OCI-LY3 (cell line): ENCODE measurements at regions not wholly inside any gene's neighbourhood (a gene's known extent, or its start where the extent isn't known, plus 50 kb on each side); places are given as distances from the start of the nearest gene placed in this dataset.

Source experiments
- H2AFZ ChIP-seq: fragments of 200-600, 300-600 bp; shearing (Covaris generic); 2 replicates; pipeline ENCODE4 v1.6.0; 2014; ENCODE audit warnings: antibody characterized with exemption, low read depth, low read length
- H3K27ac ChIP-seq: fragments of 200-600, 300-600 bp; sonication (generic); 2 replicates; pipeline ENCODE4 v1.5.1; 2014; ENCODE audit warnings: mild to moderate bottlenecking, low read length, moderate library complexity, mixed read lengths
- H3K27me3 ChIP-seq: fragments of 200-600, 300-600 bp; sonication (generic); 2 replicates; pipeline ENCODE4 v1.6.1; 2014; ENCODE audit warnings: low read depth, low read length, mixed read lengths
- H3K36me3 ChIP-seq: fragments of 200-600, 300-600 bp; sonication (generic); replicated peaks from 2 replicates; pipeline ENCODE3; 2014; ENCODE audit warnings: low read depth, low read length, mixed read lengths
- H3K4me1 ChIP-seq: fragments of 300-600, 200-600 bp; sonication (generic); 2 replicates; pipeline ENCODE4 v1.6.1; 2014; ENCODE audit warnings: low read length, mixed read lengths
- H3K4me2 ChIP-seq: fragments of 200-600, 300-600 bp; sonication (generic); 2 replicates; pipeline ENCODE4 v1.6.1; 2014; ENCODE audit warnings: low read length, mixed read lengths
- H3K4me3 ChIP-seq: fragments of 300-600, 200-600 bp; sonication (generic); 2 replicates; pipeline ENCODE4 v1.5.1; 2014; ENCODE audit warnings: antibody characterized with exemption, mild to moderate bottlenecking, low read length, moderate library complexity
- H3K79me2 ChIP-seq: fragments of 300-600, 200-600 bp; shearing (Covaris generic); 2 replicates; pipeline ENCODE4 v1.6.1; 2014; ENCODE audit warnings: mild to moderate bottlenecking, low read length, mixed read lengths
- H3K9ac ChIP-seq: fragments of 300-600, 200-600 bp; shearing (Covaris generic); 2 replicates; pipeline ENCODE4 v1.6.0; 2014; ENCODE audit warnings: mild to moderate bottlenecking, low read length, moderate library complexity
- H3K9me3 ChIP-seq: fragments of 200-600, 300-600 bp; shearing (Covaris generic); 2 replicates; pipeline ENCODE4 v1.6.1; 2014; ENCODE audit warnings: low read length, mixed read lengths; ENCODE audit not compliant: insufficient read depth
- H4K20me1 ChIP-seq: fragments of 200-600, 300-600 bp; sonication (generic); 2 replicates; pipeline ENCODE4 v1.6.1; 2016; ENCODE audit warnings: low read length, mixed read lengths; ENCODE audit not compliant: insufficient read depth
- CTCF ChIP-seq: fragments of 200-600, 300-600 bp; sonication (generic); IDR thresholded peaks from 2 replicates; pipeline ENCODE4 v1.5.1; 2014; ENCODE audit warnings: antibody characterized with exemption, low read length, low read depth
- EZH2phosphoT487 ChIP-seq: fragments of 200-600 bp; shearing (Covaris generic); IDR thresholded peaks from 2 replicates; pipeline ENCODE4 v1.6.1; 2018; ENCODE audit warnings: antibody characterized with exemption, mixed run types, low read depth

- Histone ChIP-seq H3K9me3 (no peaks in the 10 kb centered on the region), H3K27me3 (peaks cover 6% of the 10 kb centered on the region; the same call in 1 of the 2 replicates), H3K79me2 (no peaks in the 10 kb centered on the region), H4K20me1 (no peaks in the 10 kb centered on the region), H2AFZ (no peak overlapping the region), H3K9ac (no peak overlapping the region), H3K36me3 (no peaks in the 10 kb centered on the region), H3K4me3 (no peak overlapping the region), H3K27ac (no peak overlapping the region), H3K4me2 (no peak overlapping the region), H3K4me1 (0 out of 2 replicates have a peak, but pooled peaks cover 2% of the 10 kb centered on the region)
- TF ChIP-seq CTCF (no peak), EZH2phosphoT487 (no peak)
Measured at GRCh38 chr9:85433046-85433445, 308.7 kb downstream of the AGTPBP1 start.

GRCh38 chr9:85432599-85432998 is 309.2 kb downstream of the AGTPBP1 start:
- H3K9me3 ChIP-seq: no peaks in the 10 kb centered on the region
- 0 out of 2 replicates have a peak overlapping the region, but pooled peaks have one; percentile 23 for H2AFZ ChIP-seq
- H3K4me2 ChIP-seq: no peak overlapping the region
- H3K27me3 ChIP-seq: peaks cover 9% of the 10 kb centered on the region; the same call in 1 of the 2 replicates
- H3K79me2 ChIP-seq: no peaks in the 10 kb centered on the region
- no peaks in the 10 kb centered on the region for H3K36me3 ChIP-seq
- TF ChIP-seq CTCF (no peak), EZH2phosphoT487 (no peak)
- H3K9ac ChIP-seq: no peak overlapping the region
- no peaks in the 10 kb centered on the region for H4K20me1 ChIP-seq
- H3K4me1 ChIP-seq: 0 out of 2 replicates have a peak, but pooled peaks cover 2% of the 10 kb centered on the region
- H3K4me3 ChIP-seq: no peak overlapping the region
- H3K27ac ChIP-seq: no peak overlapping the region

- no peak overlapping the region for H3K9ac ChIP-seq
- H4K20me1 ChIP-seq: no peaks in the 10 kb centered on the region
- H3K27me3 ChIP-seq: peaks cover 9% of the 10 kb centered on the region; the same call in 1 of the 2 replicates
- H2AFZ ChIP-seq: no peak overlapping the region
- no peaks in the 10 kb centered on the region for H3K36me3 ChIP-seq
- H3K9me3 ChIP-seq: no peaks in the 10 kb centered on the region
- no peak overlapping the region for H3K27ac ChIP-seq
- H3K4me1 ChIP-seq: 0 out of 2 replicates have a peak, but pooled peaks cover 2% of the 10 kb centered on the region
- TF ChIP-seq CTCF (no peak), EZH2phosphoT487 (no peak)
- H3K4me2 ChIP-seq: no peak overlapping the region
- no peak overlapping the region for H3K4me3 ChIP-seq
- H3K79me2 ChIP-seq: no peaks in the 10 kb centered on the region
Measured at GRCh38 chr9:85431339-85432102, 310.2 kb downstream of the AGTPBP1 start.

GRCh38 chr9:85430659-85431338 is 311.0 kb downstream of the AGTPBP1 start:
- H3K4me2 ChIP-seq: no peak overlapping the region
- 0 out of 2 replicates have a peak, but pooled peaks cover 2% of the 10 kb centered on the region for H3K4me1 ChIP-seq
- no peaks in the 10 kb centered on the region for H4K20me1 ChIP-seq
- H3K9ac ChIP-seq: no peak overlapping the region
- no peak for TF ChIP-seq CTCF
- no peak for TF ChIP-seq EZH2phosphoT487
- H3K36me3 ChIP-seq: no peaks in the 10 kb centered on the region
- H3K9me3 ChIP-seq: no peaks in the 10 kb centered on the region
- H3K79me2 ChIP-seq: no peaks in the 10 kb centered on the region
- H3K4me3 ChIP-seq: no peak overlapping the region
- no peak overlapping the region for H2AFZ ChIP-seq
- no peak overlapping the region for H3K27ac ChIP-seq
- peaks cover 9% of the 10 kb centered on the region; the same call in 1 of the 2 replicates for H3K27me3 ChIP-seq
